ENCODE measurements at regions not wholly inside any gene's neighbourhood (a gene's known extent, or its start where the extent isn't known, plus 50 kb on each side); places are given as distances from the start of the nearest gene placed in this dataset.

GRCh38 chr21:30027986-30028385 lies 88.2 kb upstream of the GRIK1 start:
- H2AFZ ChIP-seq (replicated peaks; ENCODE audit: low read length, poor library complexity) = no peak overlapping the region
- H4K5ac ChIP-seq (ENCODE audit: low read depth, low read length) = no peak overlapping the region
- intact Hi-C loops (cut with micrococcal nuclease) = no loop called here
- H3K9ac ChIP-seq (ENCODE audit: low read depth, low read length) = no peak overlapping the region
- no peak overlapping the region for H2BK15ac ChIP-seq (ENCODE audit: low read depth, low read length)
- ATAC-seq (ENCODE audit: low read depth) = no peak
- dilution Hi-C loops (cut with HindIII; ENCODE audit: low sequenced_read_pairs, unreplicated experiment) = no loop called here
- no peaks in the 10 kb centered on the region for H3K9me1 ChIP-seq (ENCODE audit: insufficient read depth, low read length)
- TF ChIP-seq CTCF (conservative IDR thresholded peaks at IDR 0.05; ENCODE audit: low read depth, low read length) (no peak), MAFK (IDR thresholded peaks at IDR 0.05; ENCODE audit: low read depth, low read length) (no peak), RFX5 (IDR thresholded peaks at IDR 0.05; ENCODE audit: low read depth, low read length) (no peak), SMC3 (IDR thresholded peaks at IDR 0.05; ENCODE audit: low read depth, low read length) (no peak), POLR2A (IDR thresholded peaks at IDR 0.05; ENCODE audit: low read depth, low read length) (no peak), RAD21 (IDR thresholded peaks at IDR 0.05; ENCODE audit: low read length) (no peak), MXI1 (IDR thresholded peaks at IDR 0.05; ENCODE audit: borderline replicate concordance, low read depth, low read length) (no peak), FOS (IDR thresholded peaks at IDR 0.05; ENCODE audit: low read depth, low read length) (no peak), MAZ (IDR thresholded peaks at IDR 0.05; ENCODE audit: borderline replicate concordance, low read depth, low read length) (no peak), RCOR1 (IDR thresholded peaks at IDR 0.05; ENCODE audit: insufficient replicate concordance, low read length) (no peak), BHLHE40 (IDR thresholded peaks at IDR 0.05; ENCODE audit: low read depth, low read length) (no peak), CHD1 (IDR thresholded peaks at IDR 0.05; ENCODE audit: low read depth, low read length) (no peak), CEBPB (IDR thresholded peaks at IDR 0.05; ENCODE audit: low read depth, low read length) (no peak), ELK1 (IDR thresholded peaks at IDR 0.05; ENCODE audit: borderline replicate concordance, low read depth, low read length) (no peak), USF2 (IDR thresholded peaks at IDR 0.05; ENCODE audit: low read depth, low read length) (no peak), NFE2L2 (IDR thresholded peaks at IDR 0.05; ENCODE audit: low read depth, low read length) (no peak)
- H3K4me3 ChIP-seq (ENCODE audit: insufficient read depth, low read depth, low read length) = no peak overlapping the region
- no peak overlapping the region for H3K4me2 ChIP-seq (ENCODE audit: low read depth, low read length)
- no peaks in the 10 kb centered on the region for H3K27me3 ChIP-seq (ENCODE audit: control insufficient read depth, insufficient read depth, low read length)
- no peak overlapping the region for H2AK5ac ChIP-seq (ENCODE audit: low read depth, low read length)
- H3K23ac ChIP-seq (ENCODE audit: low read depth, low read length) = no peak overlapping the region
- 50% methylated on average over 1 of the region's 6 CpGs; no CpG with 5 or more reads in 1 of the 2 experiments for WGBS, 2 experiments (ENCODE audit: extremely low coverage in 2 of 2, insufficient read length in 1 of 2)
- no peaks in the 10 kb centered on the region for H3K79me1 ChIP-seq (ENCODE audit: low read depth in 1 of 2, low read length in 2 of 2)
- no peak overlapping the region for H4K91ac ChIP-seq (ENCODE audit: insufficient read depth, low read depth, low read length)
- H4K20me1 ChIP-seq (ENCODE audit: insufficient read depth, low read length) = no peaks in the 10 kb centered on the region
- no peaks in the 10 kb centered on the region for H3K4me1 ChIP-seq (ENCODE audit: control insufficient read depth, insufficient read depth, low read length)
- 0 out of 2 replicates have a peak, but pooled peaks cover 2% of the 10 kb centered on the region for H3K9me3 ChIP-seq (ENCODE audit: control insufficient read depth, insufficient read depth, low read length)
- BruUV-seq (replicated peaks) = no TSS peak
- ChIA-PET POLR2A (ENCODE audit: unreplicated experiment) (no interaction called here), CTCF (no interaction called here)
- no peak overlapping the region for H2AK9ac ChIP-seq (replicated peaks; ENCODE audit: low read depth, low read length, poor library complexity)
- no peak overlapping the region for H3K4ac ChIP-seq (ENCODE audit: low read depth, low read length)
- H2BK20ac ChIP-seq (ENCODE audit: low read depth, low read length) = no peak overlapping the region
- in situ Hi-C loops (cut with MboI; ENCODE audit: low sequenced_read_pairs) = no loop called here
- H3K27ac ChIP-seq (ENCODE audit: insufficient read depth, low read length) = no peak overlapping the region
- no peaks in the 10 kb centered on the region for H3K36me3 ChIP-seq (ENCODE audit: control insufficient read depth, insufficient read depth, low read length)
- H3K18ac ChIP-seq (ENCODE audit: low read depth, low read length) = no peak overlapping the region
- H3K14ac ChIP-seq (replicated peaks; ENCODE audit: low read depth, low read length) = no peak overlapping the region
- no peak overlapping the region for H2BK5ac ChIP-seq (ENCODE audit: low read depth, low read length, poor library complexity, severe bottlenecking)
- H3K56ac ChIP-seq (ENCODE audit: extremely low read depth, insufficient read depth, low read length) = no peak overlapping the region
- no peak for DNase-seq
- no peak overlapping the region for H2BK120ac ChIP-seq (ENCODE audit: low read depth, low read length)
- no peak overlapping the region for H4K8ac ChIP-seq (ENCODE audit: low read depth in 2 of 2, low read length in 2 of 2)
